SJCRH30 (cell line): ENCODE measurements at regions not wholly inside any gene's neighbourhood (a gene's known extent, or its start where the extent isn't known, plus 50 kb on each side); places are given as distances from the start of the nearest gene placed in this dataset.
"Not testable (repeated sequence)": the region's sequence is repeated elsewhere in the genome, so short reads cannot be mapped to it uniquely, and the experiment has no call there.

Experiments used
- DNase-seq, 2 experiments: peaks; one replicate each; pipeline ENCODE4 v3.0.0-alpha.2; 2015 to 2020
- H3K27ac ChIP-seq: fragments of 250-450 bp; sonication (Bioruptor Pico); 2 replicates; pipeline ENCODE4 v1.5.1; 2020; ENCODE audit warnings: mild to moderate bottlenecking, moderate library complexity
- H3K27me3 ChIP-seq: fragments of 250-450 bp; sonication (Bioruptor Pico); 2 replicates; pipeline ENCODE4 v1.5.1; 2020; ENCODE audit warnings: mild to moderate bottlenecking, moderate library complexity
- H3K36me3 ChIP-seq: fragments of 250-450 bp; sonication (Bioruptor Pico); 2 replicates; pipeline ENCODE4 v1.5.1; 2020; ENCODE audit warnings: mild to moderate bottlenecking, moderate library complexity
- H3K4me1 ChIP-seq: fragments of 250-450 bp; sonication (Bioruptor Pico); 2 replicates; pipeline ENCODE4 v1.5.1; 2020; ENCODE audit warnings: mild to moderate bottlenecking, moderate library complexity
- H3K4me3 ChIP-seq: fragments of 250-450 bp; sonication (Bioruptor Pico); 2 replicates; pipeline ENCODE4 v1.5.1; 2020; ENCODE audit warnings: mild to moderate bottlenecking, moderate library complexity
- H3K9me3 ChIP-seq: fragments of 250-450 bp; sonication (Bioruptor Pico); replicated peaks from 2 replicates; pipeline ENCODE4 v1.5.1; 2020; ENCODE audit warnings: mild to moderate bottlenecking, moderate library complexity

DNA sequence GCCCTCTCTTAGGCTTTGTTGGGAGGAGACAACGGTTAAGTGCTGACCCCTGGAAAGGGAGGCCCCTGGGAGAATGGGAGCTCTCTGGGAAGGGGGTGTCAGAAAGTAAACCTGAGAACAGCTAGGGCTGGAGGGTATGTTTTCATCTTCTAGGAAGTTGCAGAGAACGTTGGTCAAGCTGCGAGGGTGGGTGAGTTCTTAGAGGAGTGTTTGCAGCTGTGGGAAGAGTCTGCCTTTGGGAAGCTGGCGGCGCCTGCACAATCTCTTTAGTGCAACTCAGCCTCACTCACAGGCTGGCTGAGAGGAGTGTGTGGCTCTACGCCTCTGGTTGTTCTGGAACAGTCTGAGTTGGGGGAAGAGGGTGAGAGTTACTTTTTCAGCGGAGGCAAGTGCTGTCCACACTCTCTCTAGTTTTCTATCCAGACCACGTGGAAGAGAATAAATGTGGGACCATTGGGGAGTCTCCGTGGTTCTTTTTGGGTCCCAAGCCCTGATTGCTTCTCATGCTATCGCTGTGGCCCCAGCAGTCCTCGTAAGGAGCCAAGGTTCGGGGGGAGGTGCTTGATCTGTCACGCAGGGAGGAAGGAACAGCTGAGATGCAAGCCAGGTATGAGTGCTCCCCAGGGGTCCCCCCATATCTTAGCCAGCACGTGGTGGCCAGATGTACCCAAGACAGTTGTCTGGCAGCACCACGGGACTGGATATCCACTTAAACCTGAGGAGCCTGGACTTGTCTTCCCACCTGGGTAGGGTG, 237.2 kb downstream of the BUB3 start:
- Histone ChIP-seq H3K4me1 (no peaks in the 10 kb centered on the region), H3K9me3 (no peaks in the 10 kb centered on the region), H3K36me3 (no peaks in the 10 kb centered on the region), H3K27ac (no peak overlapping the region), H3K4me3 (no peak overlapping the region), H3K27me3 (no peaks in the 10 kb centered on the region)
- DNase-seq = no peak

DNA sequence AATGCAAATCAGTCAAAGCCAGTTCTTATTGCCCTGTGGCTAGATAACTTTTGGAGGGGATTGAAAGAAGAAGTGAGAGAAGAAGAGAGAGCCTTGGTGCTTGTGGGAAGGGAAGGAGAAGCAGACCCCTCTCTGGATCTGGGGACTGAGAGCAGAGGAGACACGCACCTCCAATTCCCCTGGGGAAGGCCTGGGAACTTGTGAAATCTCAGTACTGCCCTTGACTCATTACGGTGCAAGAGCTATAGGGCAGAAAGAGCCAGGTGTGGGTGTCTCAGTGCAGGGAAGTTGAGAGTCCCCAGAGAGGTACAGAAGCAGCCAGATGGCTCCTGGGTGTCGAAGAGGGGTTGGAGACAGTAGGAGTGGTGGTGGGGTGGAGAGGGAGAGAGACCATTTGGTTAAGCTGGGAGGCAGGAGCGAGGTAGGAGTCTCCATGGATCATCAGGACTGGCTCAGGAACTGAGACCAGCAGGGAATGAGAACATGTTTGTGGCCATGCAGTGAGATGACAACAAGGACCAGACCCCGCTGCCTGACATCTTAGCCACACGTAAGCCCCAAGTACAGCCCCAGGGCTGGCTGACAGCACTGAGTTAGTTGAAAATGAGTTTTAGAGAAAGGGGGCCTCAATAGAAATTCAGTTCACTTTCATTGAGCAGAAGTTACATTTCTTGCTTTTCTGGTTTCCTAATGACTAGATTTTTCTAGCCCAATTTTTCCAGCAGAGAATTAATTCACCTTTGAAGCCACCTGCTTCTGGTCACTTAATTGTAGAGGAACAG, 238.2 kb downstream of the BUB3 start:
- no peaks in the 10 kb centered on the region for H3K9me3 ChIP-seq
- DNase-seq = no peak
- no peaks in the 10 kb centered on the region for H3K27me3 ChIP-seq
- no peak overlapping the region for H3K27ac ChIP-seq
- H3K4me3 ChIP-seq = no peak overlapping the region
- H3K36me3 ChIP-seq = no peaks in the 10 kb centered on the region
- H3K4me1 ChIP-seq = no peaks in the 10 kb centered on the region

DNA sequence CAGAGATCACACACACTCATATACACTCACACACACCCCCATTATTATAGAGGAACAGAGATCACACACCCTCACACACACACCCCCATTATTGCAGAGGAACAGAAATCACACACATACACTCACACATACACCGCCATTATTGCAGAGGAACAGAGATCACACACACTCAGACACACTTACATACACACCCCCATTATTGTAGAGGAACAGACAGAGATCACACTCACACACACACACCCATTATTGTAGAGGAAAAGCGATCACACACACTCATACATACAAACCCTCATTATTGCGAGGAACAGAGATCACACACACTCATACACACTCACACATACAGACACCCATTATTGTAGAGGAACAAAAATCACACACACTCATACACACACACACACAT, 239.0 kb downstream of the BUB3 start:
- Histone ChIP-seq H3K36me3 (no peaks in the 10 kb centered on the region), H3K27me3 (no peaks in the 10 kb centered on the region), H3K27ac (no peak overlapping the region), H3K4me1 (no peaks in the 10 kb centered on the region), H3K9me3 (no peaks in the 10 kb centered on the region), H3K4me3 (no peak overlapping the region)
- no peak for DNase-seq

DNA sequence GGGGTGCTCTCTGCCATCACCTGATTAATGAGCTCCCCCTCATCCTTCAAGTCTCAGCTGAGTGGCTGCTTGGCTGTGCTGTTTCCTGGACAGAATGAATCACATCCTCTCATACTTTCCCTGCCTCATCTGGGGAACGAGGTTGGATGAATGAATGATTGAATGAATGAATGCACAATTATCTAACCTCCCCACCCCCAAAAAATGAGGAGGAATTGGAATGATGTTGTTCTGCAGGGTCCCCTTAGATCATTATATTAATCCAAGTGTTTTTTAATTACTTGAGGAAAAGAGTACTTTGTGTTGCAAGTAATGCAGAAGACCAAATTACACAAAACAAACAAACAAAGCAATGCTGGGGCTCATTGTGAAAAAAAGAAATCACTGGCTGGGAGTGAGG, 240.2 kb downstream of the BUB3 start:
- Histone ChIP-seq H3K9me3 (no peaks in the 10 kb centered on the region), H3K4me3 (no peak overlapping the region), H3K4me1 (no peaks in the 10 kb centered on the region), H3K27ac (no peak overlapping the region), H3K27me3 (no peaks in the 10 kb centered on the region), H3K36me3 (no peaks in the 10 kb centered on the region)
- DNase-seq = no peak

DNA sequence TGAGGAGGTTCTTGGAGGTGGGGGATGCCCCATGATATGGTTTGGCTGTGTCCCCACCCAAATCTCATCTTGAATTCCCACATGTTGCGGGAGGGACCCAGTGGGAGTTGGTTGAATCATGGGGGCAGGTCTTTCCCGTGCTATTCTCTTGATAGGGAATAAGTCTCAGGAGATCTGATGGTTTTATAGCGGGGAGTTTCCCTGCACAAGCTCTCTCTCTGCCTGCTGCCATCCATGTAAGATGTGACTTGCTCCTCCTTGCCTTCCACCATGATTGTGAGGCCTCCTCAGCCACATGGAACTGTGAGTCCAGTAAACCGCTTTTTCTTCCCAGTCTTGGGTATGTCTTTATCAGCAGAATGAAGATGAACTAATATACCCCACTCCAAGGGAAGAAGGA, 241.0 kb downstream of the BUB3 start:
- not testable (repeated sequence) for H3K36me3 ChIP-seq, H3K9me3 ChIP-seq, H3K27ac ChIP-seq, H3K27me3 ChIP-seq, H3K4me1 ChIP-seq, H3K4me3 ChIP-seq, DNase-seq

DNA sequence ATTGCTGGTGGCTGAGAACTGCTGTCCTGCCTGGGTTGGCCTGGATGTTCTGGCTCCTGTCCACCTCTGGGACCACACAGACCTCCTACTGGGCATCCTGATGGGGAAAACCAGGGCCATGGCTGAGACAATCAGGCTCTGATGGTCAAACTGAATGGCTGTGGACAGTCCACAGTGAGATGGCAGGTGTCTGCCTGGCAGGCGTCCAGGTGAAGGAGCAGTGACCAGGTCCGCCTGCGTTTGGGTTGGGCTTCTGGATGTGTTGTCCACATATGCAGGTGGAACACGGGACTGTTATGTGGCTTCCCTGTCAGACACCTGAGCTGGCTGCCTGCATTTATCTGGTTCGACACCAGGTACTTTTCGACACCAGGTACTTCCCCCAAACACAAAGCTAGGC, 241.7 kb downstream of the BUB3 start:
- Histone ChIP-seq H3K4me3 (no peak overlapping the region), H3K4me1 (no peaks in the 10 kb centered on the region), H3K9me3 (no peaks in the 10 kb centered on the region), H3K27me3 (no peaks in the 10 kb centered on the region), H3K27ac (no peak overlapping the region), H3K36me3 (no peaks in the 10 kb centered on the region)
- no peak for DNase-seq

DNA sequence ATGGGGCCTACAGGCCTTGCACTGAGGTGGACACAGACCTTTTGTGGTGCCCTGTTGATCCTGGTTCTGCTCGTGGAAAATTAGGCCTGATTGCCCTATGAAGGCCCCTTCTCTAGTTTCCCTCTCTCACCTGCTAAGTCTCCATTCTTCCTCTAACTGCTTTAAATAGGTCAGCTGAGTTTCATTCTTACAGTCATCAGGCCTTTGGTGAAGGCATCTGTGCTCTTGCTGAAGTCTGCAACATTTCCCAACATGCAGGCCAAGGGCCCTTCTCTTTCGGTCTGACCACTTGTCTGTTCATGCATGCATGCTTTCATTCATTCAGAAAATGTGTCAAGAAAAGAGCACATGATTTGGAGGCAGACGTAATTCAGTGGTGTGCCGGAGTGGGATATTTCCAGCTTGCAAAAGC, 244.0 kb downstream of the BUB3 start:
- Histone ChIP-seq H3K4me1 (no peaks in the 10 kb centered on the region), H3K9me3 (no peaks in the 10 kb centered on the region), H3K36me3 (no peaks in the 10 kb centered on the region), H3K4me3 (no peak overlapping the region), H3K27me3 (no peaks in the 10 kb centered on the region), H3K27ac (no peak overlapping the region)
- no peak for DNase-seq

DNA sequence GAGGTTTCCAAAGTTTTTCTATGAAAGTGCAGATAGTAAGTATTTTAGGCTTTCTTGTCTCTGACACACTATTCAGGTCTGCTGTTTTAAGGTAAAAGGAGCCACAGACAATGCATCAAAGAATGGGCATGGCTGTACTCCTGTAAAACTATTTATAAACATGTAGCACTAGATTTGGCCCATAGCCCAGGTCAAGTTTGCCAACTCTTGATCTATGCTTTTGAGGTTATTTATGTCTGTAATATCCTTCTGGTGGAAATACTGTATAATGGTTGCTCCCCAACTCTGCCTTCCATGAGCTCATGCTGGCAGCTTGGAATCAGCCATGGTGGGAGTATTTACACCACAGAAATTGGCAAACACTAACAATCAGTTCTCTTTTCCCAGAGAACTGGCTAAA, 244.6 kb downstream of the BUB3 start:
- Histone ChIP-seq H3K27me3 (no peaks in the 10 kb centered on the region), H3K27ac (no peak overlapping the region), H3K9me3 (peaks cover 3% of the 10 kb centered on the region; the same call in 1 of the 2 replicates)

DNA sequence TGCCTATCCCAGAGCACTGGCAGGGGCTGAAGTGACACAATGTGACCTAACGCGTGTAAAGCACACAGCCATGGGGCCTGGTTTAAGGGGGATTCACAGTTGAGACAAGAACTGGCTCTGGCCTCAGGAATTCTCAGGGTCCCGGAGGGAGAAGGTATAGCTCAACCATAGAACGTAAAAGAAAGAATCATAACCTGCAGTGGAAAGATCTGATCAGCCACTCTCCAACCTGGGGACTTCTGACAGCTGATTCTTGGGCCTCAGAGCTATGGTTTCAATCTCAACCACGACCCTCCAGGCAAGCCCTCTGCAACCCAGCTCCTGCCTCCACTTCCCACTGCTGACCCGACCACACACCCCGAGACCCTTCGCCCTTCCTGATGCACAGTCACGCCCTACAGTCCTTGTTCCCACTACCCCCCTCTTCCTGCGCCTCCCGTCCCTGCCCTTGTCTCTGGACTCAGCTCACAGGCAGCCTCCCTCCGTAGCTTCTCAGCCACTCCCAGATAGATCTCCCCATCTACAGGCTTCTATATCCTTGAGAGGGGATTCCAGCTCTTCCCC, 245.2 kb downstream of the BUB3 start:
- DNase-seq = no peak
- no peak overlapping the region for H3K4me3 ChIP-seq
- no peaks in the 10 kb centered on the region for H3K36me3 ChIP-seq
- no peak overlapping the region for H3K27ac ChIP-seq
- H3K27me3 ChIP-seq = no peaks in the 10 kb centered on the region
- peaks cover 6% of the 10 kb centered on the region; the same call in 1 of the 2 replicates for H3K9me3 ChIP-seq
- H3K4me1 ChIP-seq = no peaks in the 10 kb centered on the region

More for the DNA sequence above, 244.6 kb downstream of the BUB3 start:
- Histone ChIP-seq H3K36me3 (no peaks in the 10 kb centered on the region), H3K4me3 (no peak overlapping the region), H3K4me1 (no peaks in the 10 kb centered on the region)
- DNase-seq = no peak

DNA sequence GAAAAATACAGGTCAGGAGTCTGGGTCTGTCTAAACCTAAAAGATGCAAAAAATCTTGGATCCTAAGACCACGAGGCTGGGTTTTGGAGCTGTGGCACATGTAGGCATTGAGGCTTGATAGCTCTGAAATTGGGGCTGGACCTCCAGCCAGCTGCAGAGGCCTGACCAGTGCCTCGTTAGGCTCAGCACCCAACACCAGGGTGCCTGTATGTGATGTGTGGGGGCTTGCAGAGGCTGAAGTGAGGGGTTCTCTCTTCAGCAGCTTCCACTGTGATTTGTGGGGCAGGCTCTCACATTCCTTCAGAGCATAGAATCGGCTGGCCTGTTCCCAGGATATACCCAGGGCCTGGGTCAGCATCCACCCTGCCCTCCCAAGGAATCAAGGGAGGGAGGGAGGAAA, 247.8 kb downstream of the BUB3 start:
- H3K27me3 ChIP-seq = no peaks in the 10 kb centered on the region
- no peaks in the 10 kb centered on the region for H3K4me1 ChIP-seq
- H3K4me3 ChIP-seq = no peak overlapping the region
- DNase-seq = no peak
- H3K27ac ChIP-seq = no peak overlapping the region
- H3K9me3 ChIP-seq = peaks cover 6% of the 10 kb centered on the region; the same call in 1 of the 2 replicates
- H3K36me3 ChIP-seq = no peaks in the 10 kb centered on the region

DNA sequence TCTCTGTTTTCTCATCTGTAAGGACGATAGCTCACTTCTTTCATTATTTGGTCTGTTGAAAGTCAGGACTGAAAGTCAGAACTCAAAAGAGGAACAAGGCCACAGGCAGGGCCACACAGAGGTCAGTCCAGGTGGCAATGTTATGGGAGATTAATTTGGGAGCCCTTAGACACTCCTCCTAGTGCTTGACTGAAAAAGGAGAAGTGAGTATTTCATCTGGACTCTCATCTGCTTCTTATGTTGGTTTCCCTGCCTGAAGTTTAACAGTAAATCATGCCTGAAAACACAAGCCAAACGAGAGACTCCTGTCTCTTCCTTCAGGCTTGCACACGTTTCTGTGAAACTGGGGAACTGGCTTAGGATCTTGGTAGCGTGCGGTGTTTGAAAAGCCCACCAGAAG, 248.5 kb downstream of the BUB3 start:
- no peak overlapping the region for H3K4me3 ChIP-seq
- no peak overlapping the region for H3K27ac ChIP-seq
- H3K27me3 ChIP-seq = no peaks in the 10 kb centered on the region
- peaks cover 6% of the 10 kb centered on the region; the same call in 1 of the 2 replicates for H3K9me3 ChIP-seq
- DNase-seq = no peak
- H3K4me1 ChIP-seq = no peaks in the 10 kb centered on the region
- H3K36me3 ChIP-seq = no peaks in the 10 kb centered on the region

DNA sequence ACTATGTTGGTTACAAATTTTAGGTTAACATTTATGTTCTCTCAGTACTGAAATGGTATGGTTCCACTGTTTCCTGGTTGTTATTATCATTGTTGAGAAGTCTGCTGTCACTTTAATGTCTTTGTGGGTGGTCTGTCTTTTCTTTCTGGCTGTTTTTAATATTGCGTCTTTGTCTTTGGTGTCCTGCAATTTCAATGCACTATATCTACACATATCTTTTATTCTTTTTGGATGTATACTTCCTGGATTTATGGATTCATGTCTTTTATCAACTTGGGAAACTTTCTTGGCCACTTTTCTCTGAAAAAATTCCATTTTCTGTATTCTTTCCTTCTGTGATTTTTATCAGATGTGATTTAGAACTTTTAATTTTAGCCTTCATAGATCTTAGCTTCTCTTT, 250.2 kb downstream of the BUB3 start:
- Histone ChIP-seq H3K27ac (no peak overlapping the region), H3K27me3 (no peaks in the 10 kb centered on the region), H3K9me3 (peaks cover 6% of the 10 kb centered on the region; the same call in 1 of the 2 replicates), H3K4me1 (no peaks in the 10 kb centered on the region), H3K36me3 (no peaks in the 10 kb centered on the region), H3K4me3 (no peak overlapping the region)
- no peak for DNase-seq

DNA sequence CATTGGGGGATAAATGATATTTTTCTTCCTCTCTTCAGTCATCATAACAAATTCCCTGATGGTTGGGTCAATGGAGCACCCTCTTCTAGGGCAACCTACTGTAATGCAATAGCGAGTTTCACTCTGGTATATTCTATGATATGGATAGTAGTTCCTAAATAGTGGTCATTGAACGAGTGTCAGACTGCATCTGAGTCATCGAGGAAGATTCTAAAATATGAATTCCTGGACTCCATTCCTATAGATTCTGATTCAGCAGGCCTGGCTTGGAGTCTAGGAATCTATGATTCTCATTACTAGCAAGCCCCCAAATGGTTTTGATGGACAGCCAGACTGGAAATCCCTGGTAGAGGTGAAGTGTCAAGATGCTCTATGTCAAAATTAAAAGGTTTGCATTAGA, 254.5 kb downstream of the BUB3 start:
- Histone ChIP-seq H3K4me1 (no peaks in the 10 kb centered on the region), H3K36me3 (no peaks in the 10 kb centered on the region), H3K4me3 (no peak overlapping the region), H3K27ac (no peak overlapping the region), H3K27me3 (no peaks in the 10 kb centered on the region), H3K9me3 (peaks cover 4% of the 10 kb centered on the region; the same call in 1 of the 2 replicates)
- no peak for DNase-seq

DNA sequence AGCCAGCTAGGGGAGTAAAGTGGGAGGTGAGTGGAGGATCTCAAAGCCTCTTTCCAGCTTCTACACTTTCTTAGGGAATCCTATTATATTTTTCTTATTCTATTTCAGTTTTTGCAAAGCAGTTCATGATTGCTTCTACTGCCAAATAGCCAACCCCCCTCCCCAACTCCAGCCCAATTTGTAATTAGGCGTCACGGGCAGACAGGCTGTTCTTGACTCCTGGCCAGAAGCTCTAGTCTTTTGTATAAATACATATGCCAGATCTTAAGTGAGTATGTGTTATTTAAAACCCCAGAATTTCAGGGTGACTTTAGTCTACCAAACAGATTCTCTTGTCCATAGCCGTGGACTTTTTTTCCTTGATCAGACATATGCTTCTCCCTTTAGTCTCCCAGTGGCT, 255.2 kb downstream of the BUB3 start:
- Histone ChIP-seq H3K36me3 (no peaks in the 10 kb centered on the region), H3K9me3 (no peaks in the 10 kb centered on the region), H3K27ac (no peak overlapping the region), H3K27me3 (no peaks in the 10 kb centered on the region), H3K4me1 (no peaks in the 10 kb centered on the region), H3K4me3 (no peak overlapping the region)
- DNase-seq = no peak

DNA sequence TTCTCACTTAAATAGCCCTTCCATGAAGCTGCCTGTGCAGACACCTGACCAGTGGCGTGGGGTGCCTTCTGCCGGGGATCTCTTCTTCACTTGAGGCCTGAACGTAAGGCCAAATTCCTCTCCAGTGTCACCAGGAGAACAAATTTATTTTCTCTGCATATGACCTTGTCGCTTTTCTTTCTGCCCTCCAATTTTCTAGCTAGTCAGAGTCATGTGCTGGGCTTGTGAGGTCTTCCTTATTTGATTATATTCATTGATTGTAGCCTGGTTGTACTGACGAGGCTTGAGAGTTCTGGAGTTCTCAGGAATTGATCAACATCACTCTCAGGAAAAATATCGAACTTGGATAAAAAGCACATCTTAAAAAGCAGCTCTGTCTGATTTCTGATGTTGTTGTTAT, 255.7 kb downstream of the BUB3 start:
- Histone ChIP-seq H3K36me3 (no peaks in the 10 kb centered on the region), H3K4me3 (no peak overlapping the region), H3K4me1 (no peaks in the 10 kb centered on the region), H3K9me3 (no peaks in the 10 kb centered on the region), H3K27me3 (no peaks in the 10 kb centered on the region), H3K27ac (no peak overlapping the region)
- DNase-seq = no peak
